ENCODE measurements at regions not wholly inside any gene's neighbourhood (a gene's known extent, or its start where the extent isn't known, plus 50 kb on each side); places are given as distances from the start of the nearest gene placed in this dataset.
A peak's percentile ranks its signal among the peaks of the same experiment; 100 is the strongest.

GRCh38 chrX:147838465-147839131 is 73.1 kb upstream of the FMR1 start:
- peak; percentile 38 for DNase-seq

DNA sequence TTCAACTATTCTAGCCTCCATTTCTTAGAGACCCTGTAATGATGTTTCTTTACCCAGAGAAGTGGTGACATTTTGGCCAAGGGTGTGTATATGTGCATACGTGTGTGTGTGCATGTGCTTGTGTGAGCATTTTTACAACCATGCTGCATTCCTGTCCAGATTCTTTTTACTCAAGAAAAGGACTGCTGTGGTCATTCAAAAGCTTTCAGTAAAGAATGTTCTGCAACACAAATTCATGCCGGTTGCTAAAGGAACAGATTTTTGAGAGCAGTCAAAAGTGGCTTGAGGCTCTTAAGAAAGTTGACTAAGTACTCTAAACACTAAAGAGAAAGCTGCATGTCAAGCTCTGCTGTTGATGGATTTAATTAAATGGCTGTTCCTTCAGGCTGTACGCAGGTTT is 65.0 kb upstream of the FMR1 start:
- DNase-seq = no peak

- DNase-seq = no peak
These were observed 63.7 kb upstream of the FMR1 start for GRCh38 chrX:147847999-147848398.

GRCh38 chrX:147848543-147849443 is 62.9 kb upstream of the FMR1 start:
- DNase-seq = no peak

DNA sequence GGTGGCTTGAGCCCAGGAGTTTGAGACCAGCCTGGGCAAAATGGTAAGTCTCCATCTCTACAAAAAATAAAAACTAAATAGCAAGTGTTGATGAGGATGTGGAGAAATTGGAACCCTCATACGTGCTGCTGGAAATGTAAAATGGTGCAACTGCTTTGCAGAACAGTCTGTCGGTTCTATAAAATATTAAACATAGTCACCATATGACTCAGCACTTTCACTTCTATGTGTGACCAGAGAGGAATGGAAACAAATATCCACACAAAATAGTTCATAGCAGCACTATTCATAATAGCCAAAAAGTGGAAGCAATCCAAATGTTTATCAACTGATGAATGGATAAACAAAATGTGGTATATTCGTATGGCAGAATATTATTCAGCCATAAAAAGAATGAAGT is 60.8 kb upstream of the FMR1 start:
- DNase-seq = no peak

DNA sequence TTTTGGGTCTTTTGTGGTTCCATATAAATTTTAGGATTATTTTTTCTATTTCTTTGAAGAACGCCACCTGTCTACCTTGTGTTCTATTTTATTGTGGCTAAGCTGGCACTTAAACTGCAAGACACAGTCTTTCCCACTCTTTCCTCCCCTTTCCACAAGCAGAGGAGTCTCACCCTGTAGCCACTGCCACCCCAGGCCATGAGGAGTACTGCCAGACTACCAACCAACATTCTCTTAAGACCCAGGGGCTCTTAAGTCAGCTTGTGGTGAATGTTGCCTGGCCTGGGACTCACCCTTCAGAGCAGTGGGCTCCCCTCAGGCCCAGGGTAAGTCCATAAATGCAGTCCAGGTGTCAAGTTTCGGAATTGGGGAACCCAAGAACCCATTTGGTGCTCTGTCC is 58.0 kb upstream of the FMR1 start:
- no peak for DNase-seq

GRCh38 chrX:147859666-147860065 is 52.1 kb upstream of the FMR1 start:
- no peak for DNase-seq

All from NCI-H1436 (cell line).